Left cardiac atrium (tissue), 4 donors: ENCODE measurements at regions not wholly inside any gene's neighbourhood (a gene's known extent, or its start where the extent isn't known, plus 50 kb on each side); places are given as distances from the start of the nearest gene placed in this dataset.

ENCODE experiments used
- ATAC-seq, 2 donors: fragments of 200-7000 bp; cut with Tn5 transposase; one replicate each; pipeline ENCODE4 v1.9.1; 2020; ENCODE audit warnings: mild to moderate bottlenecking in 2 of 2, moderate library complexity in 2 of 2
- DNase-seq: peaks from one replicate; pipeline ENCODE4 v3.0.0-alpha.2; 2020
- intact Hi-C, 2 donors: fragments of 100-400 bp; cut with DNase I; formaldehyde crosslinking; loops; one replicate each; pipeline versions ENCODE4 v1.14.1 to v1.15.1; 2022 to 2023
- donor health status: DM: no; HTN: yes; CAD: no.
- donor health status: DM: no; HTN: yes; CAD: no; lungs with severe emphysema.
- donor health status: DM: yes; HTN: yes; CAD: no.
- donor health status: Dilated cardiomyopathy.

GRCh38 chr17:14859542-14859941, 405.6 kb downstream of the PMP22 start:
- intact Hi-C loops: no loop called here
- DNase-seq: no peak

GRCh38 chr17:14856176-14856575, 408.9 kb downstream of the PMP22 start:
- ATAC-seq (no peak), DNase-seq (no peak)
- intact Hi-C loops: no loop called here

More at GRCh38 chr17:14859542-14859941, 405.6 kb downstream of the PMP22 start:
- no peak for ATAC-seq

GRCh38 chr17:14854691-14855090, 410.4 kb downstream of the PMP22 start:
- ATAC-seq (no peak), DNase-seq (no peak)
- intact Hi-C loops: no loop called here

GRCh38 chr17:14845591-14846281, 419.4 kb downstream of the PMP22 start:
- DNase-seq: no peak
- intact Hi-C loops: no loop called here
- ATAC-seq: peak in 1 of 2 donors; percentile 42

- intact Hi-C loops: no loop called here
- DNase-seq (no peak), ATAC-seq (no peak)
Observed at GRCh38 chr17:14843086-14843795, 421.9 kb downstream of the PMP22 start.

GRCh38 chr17:14840616-14841231, 424.4 kb downstream of the PMP22 start:
- intact Hi-C loops: no loop called here
- DNase-seq: no peak
- ATAC-seq: no peak

- intact Hi-C loops: no loop called here
- DNase-seq (no peak), ATAC-seq (no peak)
Observed at GRCh38 chr17:14838567-14838966, 426.6 kb downstream of the PMP22 start.

GRCh38 chr17:14833201-14833785, 431.8 kb downstream of the PMP22 start:
- intact Hi-C loops: no loop called here
- no peak for ATAC-seq

GRCh38 chr17:14831491-14831890, 433.6 kb downstream of the PMP22 start:
- intact Hi-C loops: no loop called here
- ATAC-seq (no peak), DNase-seq (no peak)

More at GRCh38 chr17:14833201-14833785, 431.8 kb downstream of the PMP22 start:
- no peak for DNase-seq

GRCh38 chr17:14827396-14827919, 437.7 kb downstream of the PMP22 start:
- intact Hi-C loops: no loop called here
- ATAC-seq: no peak

GRCh38 chr17:14826358-14826757, 438.8 kb downstream of the PMP22 start:
- intact Hi-C loops: no loop called here
- DNase-seq (no peak), ATAC-seq (no peak)

More at GRCh38 chr17:14827396-14827919, 437.7 kb downstream of the PMP22 start:
- no peak for DNase-seq

- intact Hi-C loops: no loop called here
- ATAC-seq: no peak
- no peak for DNase-seq
Observed at GRCh38 chr17:14818469-14818868, 446.7 kb downstream of the PMP22 start.

- ATAC-seq: no peak
- intact Hi-C loops: no loop called here
- no peak for DNase-seq
Observed at GRCh38 chr17:14815079-14815478, 450.0 kb downstream of the PMP22 start.

GRCh38 chr17:14813649-14814370, 451.3 kb downstream of the PMP22 start:
- ATAC-seq: no peak
- intact Hi-C loops: no loop called here
- no peak for DNase-seq

GRCh38 chr17:14808425-14808824, 456.7 kb downstream of the PMP22 start:
- intact Hi-C loops: no loop called here
- no peak for DNase-seq

GRCh38 chr17:14805348-14805747, 459.8 kb downstream of the PMP22 start:
- intact Hi-C loops: no loop called here
- ATAC-seq: no peak
- no peak for DNase-seq

More at GRCh38 chr17:14808425-14808824, 456.7 kb downstream of the PMP22 start:
- no peak for ATAC-seq

GRCh38 chr17:14803826-14804225, 461.3 kb downstream of the PMP22 start:
- ATAC-seq: no peak
- intact Hi-C loops: no loop called here
- no peak for DNase-seq

GRCh38 chr17:14797801-14798200, 467.3 kb downstream of the PMP22 start:
- no peak for DNase-seq
- intact Hi-C loops: no loop called here
- no peak for ATAC-seq

- intact Hi-C loops: no loop called here
- DNase-seq (no peak), ATAC-seq (no peak)
Observed at GRCh38 chr17:14797021-14797420, 468.1 kb downstream of the PMP22 start.
